NT2/D1 (cell line): ENCODE measurements at regions not wholly inside any gene's neighbourhood (a gene's known extent, or its start where the extent isn't known, plus 50 kb on each side); places are given as distances from the start of the nearest gene placed in this dataset.

ENCODE experiments used
- SUZ12 ChIP-seq: IDR thresholded peaks from 2 replicates; pipeline ENCODE4 v1.6.1; 2011; ENCODE audit not compliant: insufficient read length, insufficient read depth; ENCODE audit errors: extremely low read depth
- ZNF274 ChIP-seq: IDR thresholded peaks from 2 replicates; pipeline ENCODE4 v1.6.1; 2011; ENCODE audit warnings: mild to moderate bottlenecking, low read depth, low read length

- TF ChIP-seq ZNF274 (no peak), SUZ12 (no peak)
Observed at GRCh38 chr5:29516224-29516623, 1677.3 kb upstream of the CDH6 start.
